ENCODE measurements at regions not wholly inside any gene's neighbourhood (a gene's known extent, or its start where the extent isn't known, plus 50 kb on each side); places are given as distances from the start of the nearest gene placed in this dataset.

GRCh38 chr2:126994340-126994777 is 95.7 kb downstream of the TEX51 start:
- peak in 1 of 4 donors; percentile 30 for ATAC-seq
- WGBS (ENCODE audit: insufficient coverage, low coverage, low lambda C conversion rate, missing lambda C conversion rate): 50% methylated on average over 2 of the region's 2 CpGs
- TF ChIP-seq CTCF (IDR thresholded peaks at IDR 0.05): no peak
- TF ChIP-seq POLR2A (IDR thresholded peaks at IDR 0.05): no peak
- Histone ChIP-seq H3K9me3 (no peaks in the 10 kb centered on the region), H3K27me3 (no peaks in the 10 kb centered on the region), H3K4me3 (no peak overlapping the region), H3K36me3 (no peaks in the 10 kb centered on the region), H3K4me1 (peaks cover 0 to 38% (median 18%) of the 10 kb centered on the region in 4 donors), H3K27ac (no peak overlapping the region)
- no peak for DNase-seq
- intact Hi-C loops (cut with DNase I): no loop called here

GRCh38 chr2:126995621-126996377 is 97.1 kb downstream of the TEX51 start:
- Histone ChIP-seq H3K36me3 (no peaks in the 10 kb centered on the region), H3K4me1 (peaks cover 0 to 31% (median 16%) of the 10 kb centered on the region in 4 donors), H3K9me3 (no peaks in the 10 kb centered on the region), H3K4me3 (no peak overlapping the region), H3K27me3 (no peaks in the 10 kb centered on the region), H3K27ac (peak overlapping the region; percentile 63 to 92 (median 89))
- ATAC-seq: peak in 2 of 4 donors; percentile 3 to 17
- DNase-seq: no peak
- TF ChIP-seq POLR2A (IDR thresholded peaks at IDR 0.05) (no peak), CTCF (IDR thresholded peaks at IDR 0.05) (no peak)
- 34% methylated on average over 5 of the region's 5 CpGs for WGBS (ENCODE audit: insufficient coverage, low coverage, low lambda C conversion rate, missing lambda C conversion rate)
- intact Hi-C loops (cut with DNase I): no loop called here

- Histone ChIP-seq H3K27me3 (no peaks in the 10 kb centered on the region), H3K4me3 (no peak overlapping the region), H3K9me3 (no peaks in the 10 kb centered on the region), H3K4me1 (peaks cover 0 to 29% (median 14%) of the 10 kb centered on the region in 4 donors), H3K36me3 (no peaks in the 10 kb centered on the region), H3K27ac (peak overlapping the region; percentile 63 to 92 (median 89))
- intact Hi-C loops (cut with DNase I): no loop called here
- TF ChIP-seq CTCF (IDR thresholded peaks at IDR 0.05) (no peak), POLR2A (IDR thresholded peaks at IDR 0.05) (no peak)
- DNase-seq (no peak), ATAC-seq (no peak)
- 19% methylated on average over 1 of the region's 1 CpG for WGBS (ENCODE audit: insufficient coverage, low coverage, low lambda C conversion rate, missing lambda C conversion rate)
Observed at GRCh38 chr2:126996378-126996699, 97.6 kb downstream of the TEX51 start.

All from right lobe of liver (tissue), 6 donors.